ENCODE measurements at regions not wholly inside any gene's neighbourhood (a gene's known extent, or its start where the extent isn't known, plus 50 kb on each side); places are given as distances from the start of the nearest gene placed in this dataset.
"Not testable (repeated sequence)": the region's sequence is repeated elsewhere in the genome, so short reads cannot be mapped to it uniquely, and the experiment has no call there.

- no peak for DNase-seq
These were observed 95.1 kb upstream of the MRPS22 start for GRCh38 chr3:139248593-139249255.

DNA sequence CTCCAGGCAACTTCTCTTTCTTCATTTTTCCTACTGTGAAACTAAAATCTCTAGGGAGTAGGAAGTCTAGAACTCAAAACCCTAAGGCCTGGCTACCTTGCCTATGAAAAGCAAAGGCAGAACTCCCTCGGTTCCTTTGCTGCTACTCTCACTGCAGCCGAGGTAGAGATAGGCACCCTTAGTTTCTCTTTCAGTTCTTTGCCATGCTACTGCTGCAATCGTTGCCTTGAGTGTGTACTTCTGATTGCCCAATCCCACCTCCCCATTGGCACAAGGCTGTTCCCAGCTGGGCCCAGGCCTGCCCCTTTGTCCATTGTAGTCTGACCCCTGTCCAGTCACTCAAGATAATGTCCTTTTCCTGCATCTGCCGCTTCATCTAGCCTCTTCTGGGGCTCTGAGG lies 92.3 kb upstream of the MRPS22 start:
- DNase-seq: no peak

DNA sequence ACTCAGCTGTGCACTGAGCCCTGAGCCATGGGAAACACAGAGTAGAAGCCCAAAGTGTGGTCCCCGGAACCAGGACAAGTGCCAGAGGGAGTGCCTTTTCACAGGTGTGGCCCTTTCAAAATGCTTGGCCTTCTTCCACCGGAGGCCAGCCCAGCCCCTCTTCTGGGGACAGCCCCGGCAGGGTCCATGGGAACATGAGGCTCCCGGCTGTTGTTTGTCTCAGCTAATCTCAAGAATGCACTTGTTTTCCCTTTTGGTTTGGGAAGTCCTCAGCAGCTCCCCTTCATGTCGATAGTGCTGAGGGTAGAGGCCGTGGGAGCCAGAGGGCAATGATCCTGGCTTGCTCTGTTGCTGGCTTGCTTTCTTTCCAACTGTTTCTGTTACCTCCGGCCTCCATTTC lies 91.1 kb upstream of the MRPS22 start:
- no peak for DNase-seq

DNA sequence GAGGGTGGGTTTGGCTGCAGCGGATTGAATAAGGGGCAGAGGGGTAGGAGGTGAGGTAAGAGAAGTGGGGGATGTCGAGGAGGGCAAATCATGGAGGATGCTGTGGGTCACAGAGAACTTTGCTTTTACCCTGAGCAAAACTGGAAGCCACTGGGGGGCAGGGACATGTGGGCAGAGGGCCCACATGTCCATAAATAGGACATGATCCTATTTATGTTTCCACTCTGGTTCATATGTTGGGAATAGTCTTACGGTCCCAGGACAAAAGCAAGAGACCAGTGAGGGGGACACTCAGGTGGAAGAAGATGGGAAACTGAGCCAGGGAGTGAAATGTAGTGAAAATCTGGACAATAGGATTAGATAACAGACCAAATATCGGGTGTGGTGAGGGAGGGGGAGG lies 85.5 kb upstream of the MRPS22 start:
- no peak for DNase-seq

GRCh38 chr3:139259398-139259797 lies 84.4 kb upstream of the MRPS22 start:
- DNase-seq: no peak

- no peak for DNase-seq
These were observed 83.8 kb upstream of the MRPS22 start for GRCh38 chr3:139260041-139260486.

- DNase-seq: no peak
These were observed 82.8 kb upstream of the MRPS22 start for GRCh38 chr3:139260793-139261736.

- no peak for DNase-seq
These were observed 81.8 kb upstream of the MRPS22 start for GRCh38 chr3:139261754-139262586.

DNA sequence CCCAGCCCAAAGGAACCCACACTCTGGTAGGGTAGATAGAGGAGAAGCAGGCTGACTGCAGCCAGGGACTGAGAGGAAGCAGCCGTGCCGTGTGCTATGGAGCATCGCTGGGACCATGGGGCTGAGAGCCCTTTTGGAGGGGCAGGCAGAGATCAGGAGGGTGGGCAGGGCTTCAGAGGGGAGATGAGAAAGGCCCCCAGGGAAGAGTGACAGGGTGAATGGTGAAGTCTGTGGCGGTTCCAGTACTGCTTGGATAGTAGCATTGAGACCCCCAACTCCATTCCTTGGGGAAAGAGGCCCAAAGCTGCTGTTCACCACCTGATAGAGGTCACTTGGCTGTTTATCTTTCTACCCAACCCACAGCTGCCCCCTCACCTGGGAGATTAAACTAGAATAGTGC lies 80.0 kb upstream of the MRPS22 start:
- no peak for DNase-seq

DNA sequence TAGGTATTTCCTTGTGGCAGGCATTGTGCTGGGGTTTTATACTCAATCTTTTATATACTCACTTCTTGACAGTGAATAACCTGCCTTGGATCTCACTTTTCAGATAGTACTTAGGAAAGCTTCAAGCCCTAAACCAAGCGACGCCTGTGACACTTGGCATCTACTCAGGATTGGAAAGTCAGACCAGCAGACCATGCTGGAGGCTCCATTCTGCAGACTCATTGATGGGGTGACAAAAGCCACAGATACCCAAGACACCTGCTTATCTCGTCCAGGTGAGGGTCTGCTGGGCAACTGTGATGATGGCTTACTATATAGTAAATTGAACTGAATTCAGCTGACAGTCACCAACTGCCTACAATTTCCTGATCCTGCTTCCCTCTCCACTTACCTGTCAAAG lies 79.4 kb upstream of the MRPS22 start:
- no peak for DNase-seq

DNA sequence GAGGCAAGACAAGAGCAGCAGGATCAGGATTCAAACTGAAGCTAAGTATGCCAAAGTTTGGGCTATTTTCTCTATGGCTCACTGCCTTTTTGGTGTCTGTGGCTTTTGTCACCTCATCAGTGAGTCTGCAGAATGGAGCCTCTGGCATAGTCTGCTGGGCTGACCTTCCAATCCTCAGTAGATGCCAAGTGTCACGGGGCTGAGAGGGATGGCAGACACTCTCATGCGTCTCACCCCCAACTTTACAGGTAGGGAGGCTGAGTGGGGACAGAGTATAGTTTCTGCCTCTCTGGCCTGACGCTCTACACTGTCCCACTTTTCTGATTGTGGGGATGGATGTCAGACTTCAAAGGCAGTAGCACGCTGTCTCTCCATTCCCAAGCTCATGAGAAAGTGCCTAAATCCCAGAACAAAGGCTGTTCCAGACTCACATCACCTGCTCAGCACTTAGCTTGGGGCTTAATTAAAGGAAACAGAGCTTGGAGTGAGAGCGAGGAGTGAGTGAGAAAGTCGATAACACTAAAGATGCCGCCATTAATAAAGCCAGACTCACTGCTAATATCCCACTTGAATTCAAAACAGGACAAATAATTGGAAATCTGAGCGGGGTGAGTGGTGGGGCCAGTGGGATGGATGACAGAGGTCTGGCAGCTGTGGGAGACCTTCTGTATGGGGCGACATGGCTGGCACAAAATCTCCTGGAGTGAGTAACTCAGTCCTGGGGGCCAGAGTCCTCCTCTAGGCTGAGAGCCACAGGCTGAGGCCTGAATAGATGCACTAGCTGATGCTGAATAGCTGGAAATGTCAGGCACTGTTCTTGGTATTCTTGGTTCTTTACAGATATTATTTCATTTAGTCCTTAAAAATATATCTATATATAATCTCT lies 78.4 kb upstream of the MRPS22 start:
- DNase-seq: no peak

GRCh38 chr3:139267300-139268246 lies 76.2 kb upstream of the MRPS22 start:
- DNase-seq: no peak

- DNase-seq: no peak
These were observed 73.8 kb upstream of the MRPS22 start for GRCh38 chr3:139269984-139270383.

- DNase-seq: not testable (repeated sequence)
These were observed 73.2 kb upstream of the MRPS22 start for GRCh38 chr3:139270652-139271051.

GRCh38 chr3:139280027-139280671 lies 63.7 kb upstream of the MRPS22 start:
- DNase-seq: no peak

GRCh38 chr3:139281096-139281495 lies 62.7 kb upstream of the MRPS22 start:
- DNase-seq: no peak

DNA sequence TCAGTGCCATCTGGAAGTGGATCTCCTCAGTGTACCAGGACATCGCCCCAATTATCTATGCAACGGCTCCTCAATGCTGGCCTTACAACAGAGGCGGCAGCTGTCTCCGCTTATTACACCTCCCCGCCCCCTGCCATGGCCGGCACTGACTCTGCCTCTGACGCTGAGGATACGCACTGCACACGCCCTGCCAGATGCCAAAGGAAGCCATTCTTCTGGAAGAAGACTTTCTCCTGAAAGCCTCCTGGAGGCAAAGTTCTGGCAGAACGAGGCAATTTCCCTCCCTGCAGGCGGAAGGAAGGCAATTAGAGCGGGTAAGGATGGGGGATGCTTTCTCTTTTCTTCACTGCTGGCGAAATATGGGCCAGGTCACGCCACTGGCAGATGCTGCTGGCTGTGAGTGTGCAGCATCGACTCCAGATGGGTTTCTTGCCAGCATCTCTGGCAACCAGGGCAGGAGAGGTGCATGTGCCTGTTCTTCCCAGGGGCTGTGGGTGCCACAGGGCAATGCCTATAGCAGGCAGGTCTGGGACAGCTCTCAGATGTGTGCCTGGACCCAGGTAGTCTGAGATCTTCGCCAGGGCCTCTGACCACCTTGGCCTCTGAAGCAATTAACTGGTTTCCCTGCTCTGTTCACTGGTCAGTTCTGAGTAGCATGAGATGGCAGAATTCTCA lies 62.2 kb upstream of the MRPS22 start:
- DNase-seq: peak; percentile 79

DNA sequence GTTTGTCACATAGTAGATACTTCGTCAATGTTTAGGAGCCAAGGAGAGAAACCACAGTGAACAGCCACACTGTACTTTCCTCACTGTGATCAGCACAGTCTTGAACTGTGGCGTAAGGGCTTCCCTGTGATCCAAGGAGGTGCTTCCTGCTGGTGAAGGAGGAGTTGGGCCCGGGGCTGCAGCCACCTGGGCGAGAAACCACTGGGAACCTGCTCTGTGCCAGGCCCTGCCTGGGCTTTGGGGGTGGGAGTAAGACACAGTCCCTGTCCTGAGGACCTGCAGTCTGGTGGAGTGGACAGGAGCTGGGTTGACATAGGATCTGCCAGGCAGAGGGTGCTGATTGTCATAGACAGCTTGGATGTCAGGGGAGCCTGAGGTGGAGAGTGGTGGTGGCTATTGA lies 60.5 kb upstream of the MRPS22 start:
- DNase-seq: no peak

DNA sequence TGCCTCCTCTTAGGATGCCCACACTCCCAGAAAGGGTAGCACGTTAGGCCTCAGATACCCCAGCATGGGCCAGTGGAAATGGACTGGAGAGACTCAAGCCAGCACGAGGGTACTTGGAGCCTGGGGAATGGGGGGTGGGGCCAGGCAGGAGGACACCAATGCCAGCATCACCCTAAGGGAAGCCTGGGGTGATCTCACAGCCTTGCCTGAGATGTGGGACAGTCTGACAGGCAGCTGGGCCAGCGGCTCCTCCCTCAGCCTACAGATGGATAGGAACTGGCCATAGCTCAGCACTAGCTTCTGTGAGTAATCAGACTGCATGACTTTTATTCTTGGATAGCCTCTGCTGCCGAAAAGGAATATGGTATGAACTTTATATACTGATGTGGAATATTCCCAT lies 59.6 kb upstream of the MRPS22 start:
- no peak for DNase-seq

DNA sequence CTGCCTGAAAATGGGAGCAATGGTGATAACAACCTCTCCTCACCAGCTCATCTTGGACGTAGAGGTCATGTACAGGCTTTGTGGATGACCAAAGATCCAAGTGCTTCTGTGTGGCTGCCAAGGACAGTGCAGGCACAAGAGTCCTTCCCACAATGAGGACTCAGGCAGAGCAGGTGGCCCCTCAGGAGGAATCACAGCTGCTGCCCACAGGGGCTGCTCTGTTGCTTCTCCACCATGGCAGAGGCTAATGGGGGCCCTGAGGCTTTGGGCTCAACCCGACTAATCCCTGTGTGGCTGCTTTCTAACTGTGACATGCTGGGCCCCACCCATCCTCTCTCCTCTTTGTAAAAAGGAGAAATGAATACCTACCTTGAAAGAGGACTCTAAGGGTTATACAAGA lies 58.1 kb upstream of the MRPS22 start:
- DNase-seq: no peak

All from NCI-H1694 treated with DMSO at 0.1 percent for 48 hours (cell line).